ENCODE measurements at regions not wholly inside any gene's neighbourhood (a gene's known extent, or its start where the extent isn't known, plus 50 kb on each side); places are given as distances from the start of the nearest gene placed in this dataset.
"Not testable (repeated sequence)": the region's sequence is repeated elsewhere in the genome, so short reads cannot be mapped to it uniquely, and the experiment has no call there.

DNA sequence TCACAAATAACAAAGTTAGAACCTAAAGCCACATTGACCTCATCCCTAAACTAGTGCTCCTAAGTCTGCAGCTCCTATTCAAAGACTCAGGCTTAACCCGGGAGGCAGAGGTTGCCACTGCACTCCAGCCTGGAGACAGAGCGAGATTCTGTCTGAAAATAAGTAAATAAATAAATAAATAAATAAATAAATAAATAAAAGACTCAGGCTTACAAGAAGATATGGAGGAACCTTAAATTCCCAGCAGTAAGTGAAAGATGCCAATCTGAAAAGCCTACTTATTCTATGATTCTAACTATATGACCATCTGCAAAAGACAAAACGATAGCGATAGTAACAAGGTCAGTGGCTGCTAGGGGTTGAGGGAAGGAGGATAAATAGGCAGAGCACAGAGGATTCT lies 101.7 kb downstream of the DDX1 start:
- no peak overlapping the region for H3K4me3 ChIP-seq
- H3K27ac ChIP-seq: no peak overlapping the region
- in situ Hi-C loops (cut with MboI; ENCODE audit: low pct_unique_long_range_greater_than_20kb in 2 of 9, low sequenced_read_pairs in 9 of 9, unreplicated experiment in 9 of 9): no loop called here
- WGBS, 10 experiments: 63 to 100% (median 80%) methylated on average over 1 to 4 of the region's 4 CpGs; no CpG with 5 or more reads in 1 of the 10 experiments
- no peak for ATAC-seq (replicated peaks in 6 of 8)
- peaks cover 8 to 14% of the 10 kb centered on the region in 2 donors for H3K4me1 ChIP-seq (replicated peaks in 1 of 2)

DNA sequence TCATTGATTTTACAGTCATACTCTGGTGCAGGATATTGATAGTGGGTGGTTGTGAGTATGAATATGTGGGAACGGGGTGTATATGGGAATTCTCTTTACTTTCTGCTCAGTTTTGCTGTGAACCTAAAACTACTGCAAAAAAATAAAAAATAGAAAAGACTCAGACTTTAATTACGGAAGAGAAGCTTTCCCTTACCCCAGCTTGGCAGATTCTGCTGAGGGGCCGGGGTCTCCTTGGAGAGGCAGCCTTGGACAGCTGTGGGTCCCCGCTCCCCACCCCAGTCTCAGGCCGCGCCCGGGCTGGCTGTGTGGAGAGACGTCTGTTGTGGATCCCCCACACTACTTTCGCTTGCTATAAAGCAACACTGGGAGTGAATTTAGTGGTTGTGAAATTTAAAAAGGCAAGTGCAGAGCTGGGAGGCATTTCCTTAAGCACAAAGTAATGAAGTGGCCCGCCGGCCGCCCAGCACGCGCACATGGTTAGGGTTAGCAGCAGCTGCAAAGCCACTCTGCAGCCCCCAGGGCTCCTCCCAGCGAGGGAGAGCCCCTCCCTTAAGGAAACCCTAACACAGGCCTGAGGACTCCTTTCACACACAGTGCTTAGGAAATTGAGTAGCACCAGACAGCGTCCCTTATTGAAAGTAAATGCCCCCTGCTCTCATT lies 102.4 kb downstream of the DDX1 start:
- Histone ChIP-seq H3K4me3 (no peak overlapping the region), H3K27ac (no peak overlapping the region), H3K4me1 (replicated peaks in 1 of 2) (peaks cover 8 to 14% of the 10 kb centered on the region in 2 donors)
- 0 to 76% (median 37%) methylated on average over 1 to 8 of the region's 16 CpGs; no CpG with 5 or more reads in 3 of the 10 experiments for WGBS, 10 experiments
- peak in 6 of 8 experiments; percentile 24 to 83 (median 65) for ATAC-seq (replicated peaks in 6 of 8)
- in situ Hi-C loops (cut with MboI; ENCODE audit: low pct_unique_long_range_greater_than_20kb in 2 of 9, low sequenced_read_pairs in 9 of 9, unreplicated experiment in 9 of 9): no loop called here

- in situ Hi-C loops (cut with MboI; ENCODE audit: low pct_unique_long_range_greater_than_20kb in 2 of 9, low sequenced_read_pairs in 9 of 9, unreplicated experiment in 9 of 9): no loop called here
- H3K27ac ChIP-seq: no peak overlapping the region
- peaks cover 8 to 14% of the 10 kb centered on the region in 2 donors for H3K4me1 ChIP-seq (replicated peaks in 1 of 2)
- peak in 2 of 8 experiments; percentile 16 to 27 for ATAC-seq (replicated peaks in 6 of 8)
- H3K4me3 ChIP-seq: no peak overlapping the region
- WGBS, 10 experiments: 17 to 100% (median 55%) methylated on average over 1 to 7 of the region's 7 CpGs; no CpG with 5 or more reads in 2 of the 10 experiments
Observed at GRCh38 chr2:15694589-15694986, 102.9 kb downstream of the DDX1 start.

GRCh38 chr2:15695582-15696330 lies 104.1 kb downstream of the DDX1 start:
- in situ Hi-C loops (cut with MboI; ENCODE audit: low pct_unique_long_range_greater_than_20kb in 2 of 9, low sequenced_read_pairs in 9 of 9, unreplicated experiment in 9 of 9): no loop called here
- no peak overlapping the region for H3K27ac ChIP-seq
- H3K4me3 ChIP-seq: no peak overlapping the region
- H3K4me1 ChIP-seq (replicated peaks in 1 of 2): peaks cover 8 to 14% of the 10 kb centered on the region in 2 donors
- 7 to 85% (median 60%) methylated on average over 1 to 4 of the region's 9 CpGs; no CpG with 5 or more reads in 7 of the 10 experiments for WGBS, 10 experiments
- no peak for ATAC-seq (replicated peaks in 6 of 8)

DNA sequence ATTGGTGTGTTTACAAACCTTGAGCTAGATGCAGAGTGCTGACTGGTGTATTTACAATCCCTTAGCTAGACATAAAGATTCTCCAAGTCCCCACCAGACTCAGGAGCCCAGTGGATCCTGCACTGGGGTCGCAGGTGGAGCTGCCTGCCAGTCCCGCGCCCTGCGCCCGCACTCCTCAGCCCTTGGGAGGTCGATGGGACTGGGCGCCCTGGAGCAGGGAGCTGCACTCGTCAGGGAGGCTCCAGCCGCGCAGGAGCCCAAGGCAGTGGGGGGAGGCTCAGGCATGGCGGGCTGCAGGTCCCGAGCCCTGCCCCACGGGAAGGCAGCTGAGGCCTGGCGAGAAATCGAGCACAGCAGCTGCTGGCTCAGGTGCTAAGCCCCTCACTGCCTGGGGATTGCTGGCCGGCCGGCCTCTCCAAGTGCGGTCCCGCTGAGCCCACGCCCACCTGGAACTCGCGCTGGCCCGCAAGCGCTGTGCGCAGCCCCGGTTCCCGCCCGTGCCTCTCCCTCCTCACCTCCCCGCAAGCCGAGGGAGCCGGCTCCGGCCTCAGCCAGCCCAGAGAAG lies 105.0 kb downstream of the DDX1 start:
- in situ Hi-C loops (cut with MboI; ENCODE audit: low pct_unique_long_range_greater_than_20kb in 2 of 9, low sequenced_read_pairs in 9 of 9, unreplicated experiment in 9 of 9); H3K27ac ChIP-seq; ATAC-seq (replicated peaks in 6 of 8); H3K4me3 ChIP-seq: not testable (repeated sequence)
- H3K4me1 ChIP-seq (replicated peaks in 1 of 2): peaks cover 8 to 14% of the 10 kb centered on the region in 2 donors
- WGBS, 10 experiments: 63 to 73% (median 68%) methylated on average over 3 to 8 of the region's 32 CpGs; no CpG with 5 or more reads in 7 of the 10 experiments

GRCh38 chr2:15700131-15700530 lies 108.5 kb downstream of the DDX1 start:
- WGBS, 10 experiments: 29 to 100% (median 93%) methylated on average over 1 to 2 of the region's 2 CpGs; no CpG with 5 or more reads in 3 of the 10 experiments
- H3K4me1 ChIP-seq (replicated peaks in 1 of 2): no peaks in the 10 kb centered on the region
- in situ Hi-C loops (cut with MboI; ENCODE audit: low pct_unique_long_range_greater_than_20kb in 2 of 9, low sequenced_read_pairs in 9 of 9, unreplicated experiment in 9 of 9): no loop called here
- no peak overlapping the region for H3K27ac ChIP-seq
- ATAC-seq (replicated peaks in 6 of 8): no peak
- H3K4me3 ChIP-seq: no peak overlapping the region

DNA sequence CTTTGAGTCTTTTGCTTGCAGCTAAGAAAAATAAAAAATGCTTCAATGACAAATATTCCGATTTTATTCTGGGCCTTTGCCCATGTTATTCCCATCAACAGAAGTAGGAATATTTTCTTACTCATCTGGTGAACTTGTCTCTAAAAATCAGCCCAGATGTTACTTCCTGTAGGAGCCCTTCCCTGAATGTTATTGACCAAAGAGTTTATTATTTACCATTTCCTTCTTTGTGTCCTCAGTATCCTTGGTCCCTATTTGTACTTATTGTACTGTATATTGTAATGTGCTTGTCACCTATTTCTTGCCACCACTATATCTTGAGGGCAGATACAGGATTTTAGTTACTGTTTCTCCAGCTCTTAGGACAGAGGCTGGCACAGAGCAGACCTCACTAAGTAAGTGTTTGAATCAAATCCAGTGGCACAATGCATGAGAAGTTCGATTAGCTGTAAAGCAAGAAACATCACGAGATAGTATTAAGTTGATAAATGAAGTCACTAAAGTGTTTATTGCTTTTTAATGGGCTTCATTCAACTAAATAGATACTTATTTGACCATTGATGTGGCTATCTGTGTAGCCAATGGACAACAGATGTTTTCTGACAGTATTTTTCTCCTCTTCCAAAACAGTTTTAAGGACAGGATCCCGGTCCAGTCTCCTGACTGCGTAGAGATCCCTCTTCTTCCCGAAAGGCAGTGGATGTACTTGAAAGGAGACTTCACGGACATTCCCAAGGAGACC lies 109.1 kb downstream of the DDX1 start:
- H3K4me1 ChIP-seq (replicated peaks in 1 of 2): no peaks in the 10 kb centered on the region
- H3K4me3 ChIP-seq: no peak overlapping the region
- in situ Hi-C loops (cut with MboI; ENCODE audit: low pct_unique_long_range_greater_than_20kb in 2 of 9, low sequenced_read_pairs in 9 of 9, unreplicated experiment in 9 of 9): no loop called here
- 0 to 94% (median 73%) methylated on average over 1 to 7 of the region's 7 CpGs; no CpG with 5 or more reads in 1 of the 10 experiments for WGBS, 10 experiments
- no peak for ATAC-seq (replicated peaks in 6 of 8)
- H3K27ac ChIP-seq: no peak overlapping the region

- in situ Hi-C loops (cut with MboI; ENCODE audit: low pct_unique_long_range_greater_than_20kb in 2 of 9, low sequenced_read_pairs in 9 of 9, unreplicated experiment in 9 of 9): no loop called here
- Histone ChIP-seq H3K27ac (no peak overlapping the region), H3K4me1 (replicated peaks in 1 of 2) (no peaks in the 10 kb centered on the region), H3K4me3 (no peak overlapping the region)
- ATAC-seq (replicated peaks in 6 of 8): no peak
- 0 to 100% (median 62%) methylated on average over 1 to 11 of the region's 11 CpGs; no CpG with 5 or more reads in 2 of the 10 experiments for WGBS, 10 experiments
Observed at GRCh38 chr2:15701341-15701907, 109.8 kb downstream of the DDX1 start.

DNA sequence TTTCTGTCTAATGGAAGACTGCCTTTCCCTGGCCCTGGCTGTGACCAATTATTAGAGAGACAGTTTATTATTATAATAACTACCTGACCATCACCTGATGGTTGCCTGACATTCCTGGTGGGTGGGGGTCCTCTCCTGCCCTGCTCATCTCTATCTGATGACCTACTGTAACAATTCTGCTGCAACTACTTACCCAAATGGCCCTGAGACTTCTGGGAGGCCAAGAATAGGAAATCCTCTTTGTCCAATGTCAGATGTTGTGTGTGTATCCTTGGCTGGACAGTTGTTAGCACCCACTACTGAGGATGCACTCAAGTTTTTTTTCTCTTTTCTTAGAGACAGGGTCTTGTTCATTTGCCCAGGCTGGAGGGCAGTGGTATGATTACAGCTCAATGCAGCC lies 110.3 kb downstream of the DDX1 start:
- in situ Hi-C loops (cut with MboI; ENCODE audit: low pct_unique_long_range_greater_than_20kb in 2 of 9, low sequenced_read_pairs in 9 of 9, unreplicated experiment in 9 of 9): no loop called here
- ATAC-seq (replicated peaks in 6 of 8): no peak
- no peak overlapping the region for H3K4me3 ChIP-seq
- H3K27ac ChIP-seq: no peak overlapping the region
- no peaks in the 10 kb centered on the region for H3K4me1 ChIP-seq (replicated peaks in 1 of 2)

- no peaks in the 10 kb centered on the region for H3K4me1 ChIP-seq (replicated peaks in 1 of 2)
- no peak overlapping the region for H3K27ac ChIP-seq
- in situ Hi-C loops (cut with MboI; ENCODE audit: low pct_unique_long_range_greater_than_20kb in 2 of 9, low sequenced_read_pairs in 9 of 9, unreplicated experiment in 9 of 9): no loop called here
- no peak overlapping the region for H3K4me3 ChIP-seq
- no peak for ATAC-seq (replicated peaks in 6 of 8)
- WGBS, 10 experiments: 0 to 88% (median 65%) methylated on average over 1 to 4 of the region's 4 CpGs; no CpG with 5 or more reads in 2 of the 10 experiments
Observed at GRCh38 chr2:15702452-15702851, 110.8 kb downstream of the DDX1 start.

GRCh38 chr2:15703365-15703869 lies 111.7 kb downstream of the DDX1 start:
- H3K27ac ChIP-seq: no peak overlapping the region
- no peak for ATAC-seq (replicated peaks in 6 of 8)
- in situ Hi-C loops (cut with MboI; ENCODE audit: low pct_unique_long_range_greater_than_20kb in 2 of 9, low sequenced_read_pairs in 9 of 9, unreplicated experiment in 9 of 9): no loop called here
- H3K4me1 ChIP-seq (replicated peaks in 1 of 2): no peaks in the 10 kb centered on the region
- no peak overlapping the region for H3K4me3 ChIP-seq
- WGBS, 10 experiments: 20 to 100% (median 100%) methylated on average over 1 of the region's 1 CpG; no CpG with 5 or more reads in 7 of the 10 experiments

DNA sequence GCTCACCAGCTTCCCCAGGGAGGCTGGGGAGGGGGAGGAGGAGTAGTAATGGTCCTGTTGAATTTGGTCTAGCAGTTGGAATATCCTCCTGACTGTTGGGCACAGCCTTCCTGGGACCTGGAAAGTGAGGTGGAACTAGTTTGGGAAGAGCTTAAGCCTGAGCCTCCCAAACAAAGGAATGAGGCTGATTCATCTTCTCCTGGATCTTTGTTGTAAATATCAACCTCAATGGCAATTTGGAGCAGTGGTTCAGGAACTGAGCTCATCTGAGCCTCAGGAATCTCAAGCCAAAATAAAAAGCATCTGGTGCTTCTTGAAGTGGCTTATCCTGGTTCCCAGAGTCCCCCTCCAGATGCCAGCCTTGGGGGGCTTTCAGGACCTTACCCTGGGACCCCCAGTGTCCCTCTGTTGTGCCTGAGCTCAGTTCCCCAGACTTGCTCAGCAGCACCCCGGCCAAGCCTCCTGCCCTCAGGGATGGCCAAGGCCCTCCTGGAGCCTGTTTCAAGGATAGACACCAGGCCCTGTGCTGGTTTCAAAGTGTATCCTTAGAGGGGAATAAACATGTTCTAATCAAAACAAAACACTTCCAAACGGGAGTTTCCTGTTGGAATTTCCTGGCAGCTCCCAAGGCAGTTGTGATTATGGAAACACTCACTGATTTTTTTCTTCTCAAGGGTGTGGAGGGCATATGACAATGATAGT lies 112.6 kb downstream of the DDX1 start:
- H3K4me1 ChIP-seq (replicated peaks in 1 of 2): no peaks in the 10 kb centered on the region
- no peak overlapping the region for H3K4me3 ChIP-seq
- no peak overlapping the region for H3K27ac ChIP-seq
- ATAC-seq (replicated peaks in 6 of 8): peak in 1 of 8 experiments; percentile 57
- in situ Hi-C loops (cut with MboI; ENCODE audit: low pct_unique_long_range_greater_than_20kb in 2 of 9, low sequenced_read_pairs in 9 of 9, unreplicated experiment in 9 of 9): no loop called here
- WGBS, 10 experiments: 0 to 86% (median 40%) methylated on average over 1 to 2 of the region's 2 CpGs; no CpG with 5 or more reads in 3 of the 10 experiments

All from motor neuron (in vitro differentiated cells).